Adipocyte (in vitro differentiated cells): ENCODE measurements at regions not wholly inside any gene's neighbourhood (a gene's known extent, or its start where the extent isn't known, plus 50 kb on each side); places are given as distances from the start of the nearest gene placed in this dataset.

Source experiments
- DNase-seq: peaks from one replicate; pipeline ENCODE4 v3.0.0-alpha.2; 2015; ENCODE audit warnings: low read depth
- H3K27me3 ChIP-seq: replicated peaks from 2 replicates; pipeline ENCODE4 v1.7.0; 2013; ENCODE audit warnings: mild to moderate bottlenecking, low read length, moderate library complexity; ENCODE audit not compliant: control insufficient read depth, insufficient read depth
- H3K36me3 ChIP-seq: 2 replicates; pipeline ENCODE4 v1.7.0; 2013; ENCODE audit warnings: low read length, mild to moderate bottlenecking, moderate library complexity; ENCODE audit not compliant: control insufficient read depth, insufficient read depth, severe bottlenecking
- H3K4me1 ChIP-seq: 2 replicates; pipeline ENCODE4 v1.7.0; 2013; ENCODE audit warnings: mild to moderate bottlenecking, low read length, moderate library complexity; ENCODE audit not compliant: control insufficient read depth, insufficient read depth
- H3K4me3 ChIP-seq: 2 replicates; pipeline ENCODE4 v1.7.0; 2013; ENCODE audit warnings: mild to moderate bottlenecking, low read length, moderate library complexity
- H3K9ac ChIP-seq: 2 replicates; pipeline ENCODE4 v1.7.0; 2013; ENCODE audit warnings: mild to moderate bottlenecking, low read length, moderate library complexity
- H3K9me3 ChIP-seq: 2 replicates; pipeline ENCODE4 v1.7.0; 2013; ENCODE audit warnings: mild to moderate bottlenecking, low read length, moderate library complexity; ENCODE audit not compliant: control insufficient read depth

GRCh38 chr14:38122241-38122640 is 85.5 kb upstream of the SSTR1 start:
- Histone ChIP-seq H3K4me1 (no peaks in the 10 kb centered on the region), H3K9ac (no peak overlapping the region), H3K36me3 (no peaks in the 10 kb centered on the region), H3K27me3 (no peaks in the 10 kb centered on the region), H3K4me3 (no peak overlapping the region), H3K9me3 (no peaks in the 10 kb centered on the region)
- no peak for DNase-seq

DNA sequence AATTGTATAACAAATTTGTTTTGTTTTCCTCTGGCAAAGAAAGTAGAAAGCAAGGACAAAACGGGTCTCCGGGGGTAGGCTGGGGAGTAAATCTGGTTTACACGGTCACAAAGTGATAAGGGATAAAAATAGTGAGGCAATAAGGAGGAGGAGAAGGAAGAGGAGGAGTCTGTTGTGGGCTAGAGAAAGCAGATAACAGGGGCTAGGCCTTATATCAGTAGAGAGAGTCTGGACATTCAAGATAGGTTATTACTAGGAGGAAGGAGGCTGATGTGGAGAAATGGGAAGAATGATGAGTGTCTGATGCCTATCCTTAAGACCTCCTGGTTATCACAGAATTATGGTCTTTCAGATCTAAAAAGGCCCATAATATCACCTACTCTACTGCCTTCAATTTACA is 83.2 kb upstream of the SSTR1 start:
- no peak for DNase-seq
- H3K9ac ChIP-seq: no peak overlapping the region
- H3K27me3 ChIP-seq: no peaks in the 10 kb centered on the region
- no peaks in the 10 kb centered on the region for H3K4me1 ChIP-seq
- no peak overlapping the region for H3K4me3 ChIP-seq
- no peaks in the 10 kb centered on the region for H3K36me3 ChIP-seq
- no peaks in the 10 kb centered on the region for H3K9me3 ChIP-seq

DNA sequence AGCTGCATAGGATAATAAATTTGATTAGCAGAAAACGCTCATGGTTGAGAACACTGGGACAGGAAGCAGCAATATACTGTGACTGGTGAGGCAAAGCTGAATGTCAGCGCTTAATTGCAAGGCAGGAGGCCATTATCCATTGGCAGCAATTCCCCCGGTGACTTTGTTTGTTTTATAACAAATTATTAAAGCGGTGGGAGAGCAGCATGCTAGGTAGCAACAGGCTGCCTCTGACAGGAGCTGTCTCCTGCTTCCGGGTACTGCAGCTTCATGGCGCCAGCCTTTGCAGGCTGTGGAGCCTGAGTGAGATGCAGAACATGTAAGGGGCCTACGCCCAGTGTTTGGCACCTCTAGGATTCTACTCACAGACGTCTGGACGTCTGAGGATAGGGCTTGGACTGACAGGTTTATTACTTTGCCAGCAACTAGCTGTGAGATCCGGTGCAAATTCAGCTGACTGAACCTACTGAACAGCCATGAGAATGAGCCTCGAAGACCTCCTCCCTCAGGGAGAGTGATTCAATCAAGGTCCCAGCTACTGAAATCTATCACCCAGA is 82.1 kb upstream of the SSTR1 start:
- no peaks in the 10 kb centered on the region for H3K27me3 ChIP-seq
- H3K9me3 ChIP-seq: no peaks in the 10 kb centered on the region
- DNase-seq: no peak
- no peaks in the 10 kb centered on the region for H3K4me1 ChIP-seq
- H3K9ac ChIP-seq: no peak overlapping the region
- H3K36me3 ChIP-seq: no peaks in the 10 kb centered on the region
- H3K4me3 ChIP-seq: no peak overlapping the region

GRCh38 chr14:38127356-38127755 is 80.3 kb upstream of the SSTR1 start:
- Histone ChIP-seq H3K4me3 (no peak overlapping the region), H3K4me1 (no peaks in the 10 kb centered on the region), H3K9me3 (no peaks in the 10 kb centered on the region), H3K9ac (no peak overlapping the region), H3K27me3 (no peaks in the 10 kb centered on the region), H3K36me3 (no peaks in the 10 kb centered on the region)
- no peak for DNase-seq

- Histone ChIP-seq H3K9me3 (no peaks in the 10 kb centered on the region), H3K9ac (no peak overlapping the region), H3K27me3 (no peaks in the 10 kb centered on the region), H3K4me1 (no peaks in the 10 kb centered on the region), H3K36me3 (no peaks in the 10 kb centered on the region), H3K4me3 (no peak overlapping the region)
- DNase-seq: peak; percentile 48
These were observed 79.9 kb upstream of the SSTR1 start for GRCh38 chr14:38127784-38128183.

DNA sequence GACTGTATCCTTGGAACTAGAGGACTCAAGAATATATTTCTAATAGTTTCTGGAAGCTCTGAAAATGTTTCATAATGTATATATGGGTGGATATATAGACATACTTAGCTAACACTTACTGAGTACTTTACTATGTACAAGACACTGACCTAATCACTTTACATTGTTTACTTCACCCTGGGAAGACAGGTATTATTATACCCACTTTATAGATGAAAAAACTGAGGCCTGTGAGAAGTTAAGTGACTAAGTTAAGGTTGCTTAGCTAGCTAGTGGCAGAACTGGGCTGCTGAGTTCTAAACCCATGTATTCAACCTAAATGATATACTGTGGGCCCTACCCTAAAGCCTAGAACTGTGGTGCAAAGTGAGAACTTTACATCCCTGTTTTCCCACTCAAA is 79.1 kb upstream of the SSTR1 start:
- Histone ChIP-seq H3K36me3 (no peaks in the 10 kb centered on the region), H3K27me3 (no peaks in the 10 kb centered on the region), H3K9me3 (no peaks in the 10 kb centered on the region), H3K4me1 (no peaks in the 10 kb centered on the region), H3K9ac (no peak overlapping the region), H3K4me3 (no peak overlapping the region)
- DNase-seq: no peak

GRCh38 chr14:38129192-38129591 is 78.5 kb upstream of the SSTR1 start:
- DNase-seq: no peak
- Histone ChIP-seq H3K36me3 (no peaks in the 10 kb centered on the region), H3K9ac (no peak overlapping the region), H3K4me1 (no peaks in the 10 kb centered on the region), H3K27me3 (no peaks in the 10 kb centered on the region), H3K9me3 (no peaks in the 10 kb centered on the region), H3K4me3 (no peak overlapping the region)

- no peak overlapping the region for H3K9ac ChIP-seq
These were observed 78.0 kb upstream of the SSTR1 start for GRCh38 chr14:38129705-38130104.

GRCh38 chr14:38134416-38135030 is 73.2 kb upstream of the SSTR1 start:
- Histone ChIP-seq H3K36me3 (no peaks in the 10 kb centered on the region), H3K27me3 (no peaks in the 10 kb centered on the region), H3K9me3 (no peaks in the 10 kb centered on the region), H3K4me3 (no peak overlapping the region), H3K4me1 (no peaks in the 10 kb centered on the region), H3K9ac (no peak overlapping the region)
- no peak for DNase-seq

More at GRCh38 chr14:38129705-38130104, 78.0 kb upstream of the SSTR1 start:
- Histone ChIP-seq H3K36me3 (no peaks in the 10 kb centered on the region), H3K4me1 (no peaks in the 10 kb centered on the region), H3K27me3 (no peaks in the 10 kb centered on the region), H3K4me3 (no peak overlapping the region), H3K9me3 (no peaks in the 10 kb centered on the region)
- no peak for DNase-seq

- no peaks in the 10 kb centered on the region for H3K27me3 ChIP-seq
- no peaks in the 10 kb centered on the region for H3K4me1 ChIP-seq
- no peaks in the 10 kb centered on the region for H3K36me3 ChIP-seq
- H3K4me3 ChIP-seq: no peak overlapping the region
- H3K9me3 ChIP-seq: no peaks in the 10 kb centered on the region
- H3K9ac ChIP-seq: no peak overlapping the region
- no peak for DNase-seq
These were observed 72.4 kb upstream of the SSTR1 start for GRCh38 chr14:38135106-38135867.

DNA sequence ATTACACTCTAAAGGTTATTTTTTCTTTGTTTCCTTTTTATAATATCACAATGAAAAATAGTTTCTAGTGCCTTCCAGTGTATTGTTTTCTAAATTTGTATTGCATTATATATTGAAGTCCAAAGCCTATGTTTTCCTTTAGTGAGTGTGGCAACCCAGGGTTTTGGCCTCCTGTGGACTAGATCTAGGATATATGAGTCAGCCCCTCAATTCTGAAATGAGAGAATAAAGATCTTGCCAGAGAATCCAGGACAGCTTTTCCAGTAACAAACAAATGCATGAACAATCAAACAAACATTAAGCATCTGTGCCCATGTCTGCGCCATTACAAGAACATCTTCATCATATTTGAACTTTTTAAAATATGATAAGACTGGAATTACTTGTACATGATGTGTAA is 70.7 kb upstream of the SSTR1 start:
- no peaks in the 10 kb centered on the region for H3K27me3 ChIP-seq
- peak; percentile 71 for DNase-seq
- H3K9me3 ChIP-seq: no peaks in the 10 kb centered on the region
- H3K9ac ChIP-seq: no peak overlapping the region
- no peaks in the 10 kb centered on the region for H3K36me3 ChIP-seq
- H3K4me3 ChIP-seq: no peak overlapping the region
- H3K4me1 ChIP-seq: no peaks in the 10 kb centered on the region
